GM18511 (cell line): ENCODE measurements at regions not wholly inside any gene's neighbourhood (a gene's known extent, or its start where the extent isn't known, plus 50 kb on each side); places are given as distances from the start of the nearest gene placed in this dataset.

Source experiments
- ATAC-seq: cut with Tn5 transposase; IDR thresholded peaks from one replicate; pipeline ENCODE4 v1.9.1; 2021; ENCODE audit warnings: mild to moderate bottlenecking, moderate library complexity; ENCODE audit not compliant: unreplicated experiment

DNA sequence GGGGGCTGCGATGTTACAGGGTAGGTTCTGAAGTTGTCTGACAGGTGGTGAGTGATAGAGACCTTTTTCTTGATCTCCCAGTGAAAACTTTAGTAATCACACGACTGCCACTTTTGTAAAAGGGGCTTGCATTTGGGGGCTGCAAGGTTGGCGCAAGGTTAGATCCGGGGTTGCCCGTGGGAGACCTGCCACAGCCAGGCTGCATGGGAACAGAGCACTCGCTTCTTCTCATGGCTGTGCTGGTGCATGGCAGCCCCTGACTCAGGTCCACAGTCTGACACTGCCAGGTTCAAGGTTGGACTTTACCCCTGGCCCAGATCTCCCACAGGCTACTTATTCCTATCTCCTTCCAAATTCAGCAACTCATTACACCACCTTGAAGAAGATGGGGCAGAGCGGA is 1190.4 kb downstream of the UQCRFS1 start:
- no peak for ATAC-seq

DNA sequence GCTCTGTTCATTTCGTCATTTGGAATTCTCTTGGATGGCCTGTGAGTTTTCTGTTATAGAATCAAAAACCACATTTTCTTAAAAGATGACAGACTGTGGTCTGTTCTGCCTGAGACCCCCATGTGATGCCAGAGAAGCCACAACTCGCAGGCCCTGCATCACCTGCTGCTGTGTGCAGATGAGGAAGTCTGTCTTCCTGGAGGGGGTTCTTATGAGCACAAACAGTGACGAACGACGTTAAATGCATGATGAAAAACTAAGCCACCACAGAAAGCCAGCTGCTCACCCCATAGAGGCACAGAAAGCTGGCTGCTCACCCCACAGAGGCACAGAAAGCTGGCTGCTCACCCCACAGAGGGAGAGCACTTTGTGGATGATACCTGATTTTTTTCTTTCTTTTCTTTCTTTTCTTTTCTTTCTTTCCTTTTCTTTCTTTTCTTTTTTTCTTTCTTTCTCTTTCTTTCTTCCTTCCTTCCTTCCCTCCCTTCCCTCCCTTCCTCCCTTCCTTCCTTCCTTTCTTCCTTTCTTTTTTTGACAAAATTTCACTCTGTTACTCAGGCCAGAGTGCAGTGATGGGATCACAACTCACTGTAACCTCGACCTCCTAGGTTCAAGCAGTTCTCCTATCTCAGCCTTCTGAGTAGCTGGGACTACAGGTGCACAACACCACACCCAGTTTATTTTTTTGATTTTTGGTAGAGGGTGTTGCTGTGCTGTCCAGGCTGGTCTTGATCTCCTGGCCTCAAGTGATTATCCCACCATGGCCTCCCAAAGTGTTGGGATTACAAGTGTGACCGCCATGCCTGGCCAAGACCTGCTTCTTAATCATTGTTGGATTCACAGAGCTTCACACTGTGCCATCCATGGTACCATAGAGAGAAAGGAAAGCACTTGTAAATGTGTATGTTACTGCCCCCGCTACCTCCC is 1191.4 kb downstream of the UQCRFS1 start:
- no peak for ATAC-seq

DNA sequence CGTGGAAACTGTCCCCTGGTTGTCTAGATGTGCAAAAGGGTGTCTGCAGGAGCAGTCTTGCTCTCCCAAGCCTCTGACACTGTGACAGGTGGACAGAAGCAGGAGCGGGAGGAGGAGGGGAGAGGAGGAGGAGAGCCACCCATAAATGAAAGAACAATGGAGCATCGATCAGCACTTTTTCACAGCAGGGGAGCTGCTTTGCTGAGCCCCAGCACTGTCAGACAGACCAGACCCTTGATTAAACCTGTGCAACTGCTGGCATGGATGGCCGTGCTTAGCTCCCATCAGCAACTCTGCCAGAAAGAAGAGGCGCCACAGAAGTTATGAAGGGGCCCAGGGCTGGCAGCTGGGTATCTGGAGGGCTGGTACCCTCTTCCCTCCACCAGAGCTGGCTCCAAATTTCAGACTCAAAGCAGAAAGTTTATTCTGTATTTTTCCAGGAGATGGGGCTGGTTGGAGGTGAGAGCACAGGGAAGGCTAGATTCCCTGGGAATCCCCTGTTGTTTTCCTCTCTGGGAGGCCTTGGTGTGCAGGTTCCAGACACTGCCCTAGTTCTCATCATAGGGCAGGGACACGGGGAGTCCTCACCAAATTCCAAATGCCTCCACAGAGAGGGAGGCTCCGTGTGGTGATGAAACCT is 1192.2 kb downstream of the UQCRFS1 start:
- no peak for ATAC-seq

DNA sequence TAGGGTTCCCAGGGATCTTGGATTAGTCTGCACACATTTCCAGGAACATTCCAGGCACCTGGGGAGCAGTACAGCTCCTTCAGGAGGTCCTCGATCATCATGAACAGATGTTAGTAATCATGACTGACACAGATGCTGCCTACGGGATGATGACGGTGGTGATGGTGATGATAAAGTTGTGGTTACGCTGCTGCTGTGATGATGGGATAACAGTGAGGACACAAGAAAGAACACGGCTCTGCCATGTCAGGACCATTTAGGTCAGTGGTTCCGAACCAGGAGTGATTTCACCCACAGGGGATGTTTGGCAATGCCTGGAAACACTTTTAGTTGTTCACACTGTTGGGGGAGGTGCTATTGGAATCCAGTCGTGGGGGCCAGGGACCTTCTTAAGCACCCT is 1193.0 kb downstream of the UQCRFS1 start:
- no peak for ATAC-seq

DNA sequence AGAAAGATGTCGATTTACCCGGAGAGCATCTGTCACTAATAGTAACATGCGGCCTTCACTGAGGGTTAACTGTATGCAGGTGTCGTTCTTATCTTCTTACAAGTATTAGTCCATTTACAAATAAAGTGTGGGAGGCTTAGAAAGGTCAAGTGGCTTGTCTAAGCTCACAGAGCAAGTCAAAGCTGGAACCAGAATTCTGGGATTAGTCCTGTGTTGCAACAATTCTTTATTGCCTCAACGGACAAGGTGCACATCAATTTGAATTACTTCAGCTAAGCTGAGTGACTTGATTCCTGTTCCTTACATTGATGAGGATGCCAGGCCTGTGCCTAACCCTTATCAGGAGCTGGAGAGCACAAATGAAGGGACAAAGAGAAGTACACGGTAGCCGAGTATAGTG is 1193.6 kb downstream of the UQCRFS1 start:
- ATAC-seq = no peak

DNA sequence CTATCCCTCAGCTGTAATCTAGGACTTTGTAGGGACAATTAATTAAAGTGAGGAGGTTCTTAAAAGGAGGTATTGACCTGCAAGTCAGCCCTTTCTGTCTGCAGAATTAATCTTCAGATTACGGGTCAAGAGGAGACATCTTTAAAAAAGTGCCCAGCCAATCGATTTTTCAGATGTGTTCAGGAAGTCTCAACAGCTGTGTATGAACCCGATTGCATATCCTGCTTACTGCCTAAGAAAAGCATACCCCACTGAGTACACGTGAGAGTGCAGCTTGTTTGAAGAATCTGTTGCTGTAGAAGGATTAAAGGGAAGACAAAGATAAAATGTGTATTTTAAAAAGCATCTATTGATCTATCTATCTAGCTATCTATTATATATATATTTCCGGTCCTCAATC is 1194.5 kb downstream of the UQCRFS1 start:
- ATAC-seq = no peak

DNA sequence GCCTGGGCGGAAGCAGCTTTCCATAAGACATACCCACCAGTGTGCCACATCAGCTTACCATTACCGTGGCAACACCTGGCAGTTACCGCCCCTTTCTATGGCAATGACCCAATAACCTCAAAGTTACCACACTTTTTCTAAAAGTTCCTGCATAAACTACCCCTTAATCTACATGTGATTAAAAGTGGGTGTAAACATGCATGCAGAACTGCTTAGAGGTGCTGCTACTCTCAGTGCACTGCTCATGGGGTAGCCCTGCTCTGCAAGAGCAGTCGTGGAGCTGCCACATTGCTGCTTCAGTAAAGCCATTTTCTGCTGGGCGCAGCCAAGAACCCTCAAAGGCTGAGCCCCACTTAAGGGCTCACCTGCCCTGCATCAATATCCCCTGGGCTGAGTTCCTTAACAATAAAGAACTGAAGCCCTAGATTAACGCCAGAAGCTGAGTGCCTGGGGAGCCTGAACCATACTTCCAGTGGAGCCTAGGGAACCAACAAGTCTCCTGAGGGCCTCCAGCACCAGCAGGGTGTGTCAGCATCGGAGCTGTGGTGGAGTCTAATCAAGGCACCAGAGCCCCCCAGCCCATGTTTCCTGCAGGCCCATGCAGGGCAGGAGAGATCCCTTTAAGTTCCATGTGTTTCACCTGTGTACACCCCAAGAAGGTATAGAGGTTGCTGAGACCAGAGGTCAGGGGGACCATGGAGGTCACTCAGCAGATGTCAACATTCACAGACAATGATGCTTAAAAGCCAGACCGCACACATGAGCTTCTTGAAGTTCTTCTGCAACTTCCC is 1198.1 kb downstream of the UQCRFS1 start:
- no peak for ATAC-seq

DNA sequence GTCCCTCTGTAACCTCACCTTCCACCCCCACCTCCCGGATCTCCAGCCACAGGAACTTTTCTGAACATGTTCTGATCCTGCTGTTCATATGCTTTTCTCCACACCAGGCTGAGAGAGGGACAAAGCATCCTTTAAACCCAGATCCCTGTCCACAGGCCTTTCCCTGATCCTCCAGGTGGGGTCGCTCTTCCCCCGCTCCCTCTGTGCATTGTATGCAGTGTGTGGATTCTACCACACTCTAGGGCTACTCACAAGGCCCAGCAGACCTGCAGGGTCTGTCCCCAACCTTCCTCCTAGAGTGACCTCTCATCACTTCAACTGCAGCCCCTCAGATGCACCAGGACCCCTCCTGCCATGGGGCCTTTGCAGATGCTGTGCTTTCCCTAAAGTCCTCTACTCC is 1200.6 kb downstream of the UQCRFS1 start:
- no peak for ATAC-seq

DNA sequence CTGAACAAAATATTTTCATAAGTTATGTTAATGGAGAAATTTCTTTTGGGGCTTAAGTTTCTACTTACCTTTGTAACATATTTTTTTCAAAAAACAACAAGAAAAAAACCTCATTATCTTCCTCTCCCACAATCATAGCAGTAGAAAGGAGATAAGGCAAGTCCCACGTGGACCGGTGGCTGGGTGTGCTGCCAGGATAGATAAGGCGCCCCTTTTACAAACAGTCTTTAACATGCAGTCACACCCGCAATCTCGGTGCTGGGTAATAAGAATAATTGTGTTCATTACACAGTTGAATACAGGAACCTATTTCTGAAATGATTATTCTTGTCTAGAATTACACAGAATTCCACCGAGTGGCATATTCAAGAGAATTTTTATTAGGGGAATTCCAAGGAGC is 1202.3 kb downstream of the UQCRFS1 start:
- ATAC-seq = no peak

DNA sequence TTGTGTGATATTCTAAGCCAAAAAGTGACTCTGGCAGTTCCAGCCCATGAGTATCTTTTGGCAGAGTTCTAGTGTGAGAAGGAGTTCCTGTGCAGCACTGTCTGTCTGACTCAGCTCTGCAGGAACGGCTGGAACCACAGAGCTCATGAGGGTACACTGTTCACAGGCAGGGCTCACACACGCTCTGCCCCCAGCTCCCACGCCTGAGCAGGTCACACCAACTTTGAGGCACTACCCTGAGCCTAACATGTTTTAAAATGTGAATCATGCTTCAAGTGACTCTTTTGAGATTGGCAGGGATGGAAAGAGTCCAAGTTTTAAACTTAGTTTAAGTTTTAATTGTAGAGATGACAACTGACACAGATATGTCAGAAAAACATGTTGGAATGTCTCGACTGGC is 1203.3 kb downstream of the UQCRFS1 start:
- ATAC-seq = no peak

DNA sequence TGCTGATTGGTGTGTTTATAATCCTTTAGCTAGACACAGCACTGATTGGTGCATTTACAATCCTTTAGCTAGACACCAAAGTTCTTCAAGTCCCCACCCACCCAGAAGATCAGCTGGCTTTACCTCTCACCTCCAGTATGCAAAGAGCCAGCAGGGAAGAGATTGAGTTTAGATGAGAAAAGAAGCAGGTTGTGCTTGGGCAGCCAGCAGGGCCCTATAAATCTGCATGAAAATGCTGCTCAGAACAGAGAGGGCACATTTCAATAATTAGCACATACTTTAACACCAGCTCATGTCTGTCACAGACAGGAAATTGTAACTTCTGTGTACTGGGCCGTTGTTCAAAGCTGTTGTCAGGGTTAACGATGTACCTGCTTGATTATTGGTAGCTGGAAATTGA is 1204.3 kb downstream of the UQCRFS1 start:
- no peak for ATAC-seq

DNA sequence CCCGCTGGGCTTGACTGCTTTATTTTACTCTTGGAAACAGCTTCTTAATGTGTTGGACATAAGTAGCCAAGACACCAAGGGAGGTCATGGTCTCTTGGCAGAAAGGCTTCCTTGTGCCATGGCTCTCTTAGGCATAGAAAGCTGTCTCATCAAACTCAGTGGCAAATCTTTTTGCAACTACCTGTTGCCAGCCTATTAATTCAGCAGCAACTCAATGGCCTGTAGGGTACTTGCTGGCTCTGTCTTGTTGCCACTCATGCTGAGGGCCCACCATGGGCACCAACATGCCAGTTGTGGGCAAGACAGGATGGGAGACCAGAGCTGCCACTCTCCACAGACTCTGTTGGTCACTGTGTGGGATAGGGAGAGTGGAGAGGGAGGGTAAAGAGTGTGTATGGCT is 1209.4 kb downstream of the UQCRFS1 start:
- no peak for ATAC-seq

DNA sequence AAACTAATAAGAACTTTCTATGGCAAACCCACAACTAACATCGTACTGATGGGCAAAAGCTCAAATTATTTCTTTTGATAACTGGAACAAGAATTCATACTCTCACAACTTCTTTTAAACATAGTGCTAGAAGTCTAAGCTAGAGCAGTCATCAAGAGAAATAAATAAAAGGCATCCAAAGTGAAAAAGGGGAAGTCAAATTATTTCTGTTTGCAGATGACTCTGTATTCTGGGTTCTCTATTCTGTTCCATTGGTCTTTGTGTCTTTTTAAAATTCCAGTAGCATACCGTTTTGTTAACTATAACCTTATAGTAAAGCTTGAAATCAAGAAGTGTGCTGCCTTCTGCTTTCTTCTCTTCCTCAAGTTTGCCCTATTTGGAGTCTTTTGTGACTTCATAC is 1215.9 kb downstream of the UQCRFS1 start:
- no peak for ATAC-seq

DNA sequence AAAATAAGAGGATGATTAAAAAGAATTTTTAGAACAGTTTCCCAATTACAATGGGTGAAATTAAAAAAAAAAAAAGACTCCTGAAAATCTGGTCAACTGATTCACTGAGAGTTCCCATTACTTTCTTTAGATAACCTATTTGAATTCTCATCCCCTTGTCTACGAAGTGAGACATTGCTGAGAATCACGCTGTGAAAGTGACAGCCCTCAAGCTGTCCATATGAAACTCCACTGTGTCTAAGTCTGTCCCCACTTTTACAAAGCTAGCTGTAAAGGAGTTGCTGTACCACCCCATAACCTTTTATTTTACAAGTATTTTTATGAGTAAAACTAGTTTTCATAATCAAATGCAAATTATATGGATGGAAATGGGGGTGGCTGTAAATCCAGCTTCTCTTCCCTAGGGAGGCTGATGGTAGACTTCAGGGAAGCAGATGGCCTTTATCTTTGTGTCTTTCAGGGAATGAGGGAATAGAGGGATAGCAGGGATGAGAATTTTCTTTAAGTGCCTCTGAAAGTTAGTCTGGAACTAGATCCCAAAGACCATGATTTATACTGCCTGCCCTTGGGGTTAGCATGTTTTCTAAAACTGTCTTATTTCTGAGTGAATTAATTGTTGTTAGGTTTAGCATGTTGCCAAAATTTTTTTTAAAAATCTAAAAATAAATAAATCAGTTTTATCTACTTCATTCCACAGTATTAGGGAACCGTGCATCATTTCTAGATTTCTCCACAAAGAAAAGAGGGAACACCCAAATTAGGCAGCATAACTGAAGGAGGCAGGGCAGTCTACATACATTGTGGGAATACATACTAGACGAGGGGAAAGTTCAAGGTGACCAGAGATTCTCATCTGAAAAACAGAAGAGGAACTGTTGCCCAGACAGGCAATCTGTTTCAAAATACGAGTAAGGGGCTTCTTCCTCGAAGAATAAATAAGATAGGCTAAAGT is 1219.1 kb downstream of the UQCRFS1 start:
- ATAC-seq = no peak

DNA sequence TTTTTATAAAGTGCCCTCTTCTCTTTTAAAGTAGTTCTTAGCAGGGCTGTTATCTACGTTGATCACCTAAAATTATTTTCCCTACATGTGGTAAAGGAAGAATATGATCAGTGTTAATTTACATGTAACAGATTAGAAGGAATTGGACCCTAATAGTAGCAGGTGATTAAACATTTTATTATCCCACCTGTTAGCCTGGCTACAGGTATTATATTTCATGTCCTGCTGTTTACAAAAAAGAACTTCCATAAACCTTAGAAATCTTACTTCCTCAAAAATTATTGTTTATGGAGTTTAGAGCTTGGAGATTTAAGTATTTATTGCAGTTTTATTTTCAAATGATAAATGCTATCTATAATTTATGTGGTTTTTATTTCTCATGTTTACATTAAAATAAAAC is 1226.7 kb downstream of the UQCRFS1 start:
- no peak for ATAC-seq

DNA sequence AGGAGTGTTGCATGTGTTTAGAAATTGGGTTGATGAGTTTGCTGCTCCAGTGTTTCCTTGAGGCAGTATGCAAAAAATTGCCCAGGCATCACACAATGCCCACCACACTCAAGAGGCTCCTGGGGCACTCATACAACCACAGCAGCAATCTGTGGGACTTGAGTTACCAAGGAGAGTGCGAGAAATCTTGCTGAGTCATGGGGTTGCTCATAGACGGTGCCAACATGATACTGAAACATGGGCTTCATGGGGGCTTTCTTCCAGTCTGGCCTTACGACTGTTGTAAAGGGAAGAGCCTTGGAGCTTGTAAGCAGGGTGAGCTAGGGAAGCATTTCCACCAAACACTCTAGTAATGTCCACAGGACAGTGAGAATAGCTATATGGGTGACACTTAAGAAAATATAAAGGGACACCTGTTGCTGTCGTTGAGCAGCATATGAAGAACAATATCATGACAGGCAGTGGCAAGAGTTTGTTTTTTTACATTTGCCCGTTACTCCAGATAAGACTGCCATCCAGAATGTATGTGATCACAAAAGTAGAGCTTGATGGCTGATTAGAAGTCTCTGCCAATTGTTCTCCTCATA is 1237.4 kb downstream of the UQCRFS1 start:
- ATAC-seq = no peak

DNA sequence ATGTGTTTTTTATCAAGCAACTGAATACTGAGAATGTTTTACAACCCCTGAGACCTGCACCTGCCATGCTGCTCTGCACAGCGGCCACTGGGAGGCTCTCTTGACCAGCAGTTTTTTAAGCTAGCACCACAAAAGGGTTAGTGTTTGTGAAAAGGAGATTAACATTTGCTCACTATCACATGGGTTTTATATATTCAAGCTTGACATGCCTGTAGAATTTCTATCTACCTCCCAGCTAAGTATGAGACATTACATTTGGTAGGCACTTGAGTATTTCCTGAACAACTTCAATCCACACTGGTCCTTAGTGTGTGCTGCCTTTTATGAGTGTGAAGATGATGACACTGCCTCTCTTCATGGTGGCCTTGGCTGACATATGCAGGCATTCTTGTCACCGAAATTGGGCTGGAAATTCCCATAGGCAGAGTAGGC is 1238.9 kb downstream of the UQCRFS1 start:
- no peak for ATAC-seq

DNA sequence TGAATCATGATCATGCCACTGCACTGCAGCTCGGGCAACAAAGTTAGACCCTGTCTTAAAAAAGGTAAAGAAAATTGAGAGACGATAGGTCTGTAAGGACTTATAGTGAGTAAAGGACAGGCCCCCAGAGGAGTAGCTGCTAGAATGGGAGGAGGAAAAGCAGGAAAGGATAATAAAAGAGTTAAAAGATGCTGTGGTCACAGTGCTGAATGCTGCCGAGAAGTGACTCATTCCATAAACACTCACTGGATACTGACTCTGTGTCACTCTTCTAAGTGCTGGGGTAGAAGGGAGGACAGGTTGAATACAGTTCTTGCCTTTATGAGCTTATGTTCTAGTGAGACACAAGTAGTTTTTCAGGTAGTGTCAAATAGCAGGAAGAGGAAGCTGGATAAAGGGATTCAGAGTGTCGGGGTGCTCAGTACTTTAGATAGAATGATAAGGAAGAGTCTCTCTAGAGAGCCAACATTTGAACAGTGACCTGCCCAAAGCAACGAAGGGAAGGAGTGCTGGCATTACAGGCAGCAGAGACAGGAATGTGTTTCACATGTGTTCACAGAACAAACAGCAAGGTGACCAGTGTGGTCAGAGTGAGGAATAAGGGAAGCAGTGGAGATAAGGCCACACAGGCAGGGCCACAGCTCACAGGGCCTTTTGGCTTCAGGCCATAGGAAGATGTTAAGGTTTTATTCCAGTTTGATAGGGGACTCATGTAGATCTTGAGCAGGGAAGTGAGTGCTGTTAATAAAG is 1240.5 kb downstream of the UQCRFS1 start:
- no peak for ATAC-seq

DNA sequence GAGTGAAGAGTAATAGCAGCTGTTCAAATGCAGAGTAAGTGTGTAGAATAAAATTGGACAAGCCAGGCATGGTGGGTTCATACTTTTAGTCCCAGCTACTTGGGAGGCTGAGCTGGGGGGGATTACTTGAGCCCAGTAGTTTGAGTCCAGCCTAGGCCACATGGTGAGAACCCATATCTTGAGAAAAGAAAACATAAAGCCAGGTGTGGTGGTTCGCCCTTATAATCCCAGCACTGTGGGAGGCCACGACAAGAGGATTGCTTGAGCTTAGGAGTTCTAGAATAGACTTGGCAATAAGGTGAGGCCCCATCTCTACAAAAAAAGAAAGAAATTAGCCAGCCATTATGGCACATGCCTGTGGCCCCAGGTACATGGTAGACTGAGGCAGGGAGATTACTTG is 1241.1 kb downstream of the UQCRFS1 start:
- ATAC-seq = no peak
